HG03175 (cell line): ENCODE measurements at regions not wholly inside any gene's neighbourhood (a gene's known extent, or its start where the extent isn't known, plus 50 kb on each side); places are given as distances from the start of the nearest gene placed in this dataset.
A peak's percentile ranks its signal among the peaks of the same experiment; 100 is the strongest.
"Not testable (repeated sequence)": the region's sequence is repeated elsewhere in the genome, so short reads cannot be mapped to it uniquely, and the experiment has no call there.

Experiments
- ATAC-seq: cut with Tn5 transposase; IDR thresholded peaks from one replicate; pipeline ENCODE4 v1.9.1; 2021; ENCODE audit warnings: mild to moderate bottlenecking, moderate library complexity; ENCODE audit not compliant: unreplicated experiment

DNA sequence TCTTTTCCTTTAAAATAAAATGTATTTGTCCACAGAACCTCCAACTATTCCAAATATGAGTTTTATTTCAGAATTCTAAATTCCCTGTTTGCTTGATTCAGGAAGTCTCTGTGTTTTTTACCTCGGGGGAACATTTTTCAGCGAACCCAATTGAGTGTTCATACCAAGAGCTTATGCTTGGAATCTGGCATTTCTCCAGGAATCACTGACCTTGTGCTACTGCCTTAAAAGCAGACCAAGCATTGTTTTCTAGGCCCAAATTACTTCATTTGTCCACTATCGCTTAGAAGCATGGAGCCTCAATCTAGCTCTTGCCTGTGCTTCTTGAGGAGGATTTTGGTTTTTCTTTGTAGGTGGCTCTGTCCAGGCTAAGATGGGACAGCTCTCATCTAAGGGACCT is 59.4 kb downstream of the EBLN1 start:
- no peak for ATAC-seq

DNA sequence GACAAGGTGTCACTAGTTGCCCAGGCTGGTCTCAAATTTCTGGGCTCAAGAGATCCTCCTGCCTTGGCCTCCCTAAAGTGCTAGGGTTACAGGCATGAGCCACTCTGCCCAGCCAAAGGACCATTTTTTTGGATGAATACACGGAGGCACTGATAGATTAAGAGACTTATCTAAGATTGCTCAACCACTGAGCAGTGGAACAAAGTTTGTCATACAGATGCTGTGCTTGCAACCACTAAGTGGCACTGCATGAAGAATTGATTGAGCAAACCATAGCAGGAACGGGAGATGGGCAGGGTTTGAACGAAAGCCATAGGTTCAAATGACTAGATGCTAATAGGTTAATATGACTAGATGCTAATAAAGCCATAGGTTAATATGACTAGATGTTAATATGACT is 61.1 kb downstream of the EBLN1 start:
- no peak for ATAC-seq

DNA sequence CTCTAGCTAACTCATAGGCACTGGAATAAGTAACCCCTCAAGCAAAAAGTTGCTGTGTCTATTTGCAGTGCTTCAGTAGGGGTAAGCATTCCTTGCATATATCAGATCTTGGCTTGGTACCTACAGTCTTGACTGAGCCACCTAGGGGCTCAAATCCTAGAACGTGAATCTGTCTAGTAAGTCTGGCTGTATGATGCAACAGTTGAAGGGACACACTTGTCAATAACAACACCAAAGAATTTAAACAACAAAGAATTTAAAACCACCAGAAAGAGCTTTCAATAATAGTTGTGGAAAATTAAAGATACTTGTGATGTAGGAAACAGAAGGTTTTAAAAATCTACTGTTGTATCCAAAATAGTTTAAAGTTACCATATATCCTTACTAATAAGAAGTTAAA is 65.4 kb downstream of the EBLN1 start:
- no peak for ATAC-seq

DNA sequence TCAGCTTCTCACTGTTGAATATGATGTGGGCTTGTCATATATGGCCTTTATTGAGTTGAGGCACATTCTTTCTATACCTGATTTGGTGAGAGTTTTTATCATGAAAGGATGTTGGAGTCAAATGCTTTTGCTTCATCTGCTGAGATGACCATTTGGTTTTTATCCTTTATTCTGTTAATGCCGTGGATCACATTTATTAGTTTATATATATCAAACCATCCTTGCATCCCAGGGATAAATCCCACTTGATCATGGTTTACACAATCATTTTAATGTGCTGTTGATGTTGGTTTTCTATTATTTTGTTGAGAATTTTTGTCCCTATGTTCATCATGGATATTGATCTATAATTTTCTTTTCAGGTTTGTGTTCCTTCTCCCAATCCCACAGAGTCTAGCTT is 67.0 kb downstream of the EBLN1 start:
- ATAC-seq: no peak

DNA sequence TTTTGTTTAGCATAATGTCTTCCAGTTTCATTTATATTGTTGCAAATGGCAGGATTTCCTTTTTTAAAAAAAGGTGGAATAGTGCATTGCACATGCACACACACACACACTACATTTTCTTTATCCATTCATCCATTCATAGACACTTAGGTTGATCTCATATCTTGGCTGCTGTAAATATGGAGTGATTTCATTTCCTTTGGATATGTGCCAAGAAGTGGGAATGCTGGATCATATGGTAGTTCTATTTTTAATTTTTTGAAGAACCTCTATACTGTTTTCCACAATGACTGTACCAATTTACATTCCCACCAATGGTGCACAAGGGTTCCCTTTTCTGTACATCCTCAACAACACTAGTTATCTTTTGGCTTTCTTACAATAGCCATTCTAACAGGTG is 68.9 kb downstream of the EBLN1 start:
- ATAC-seq: no peak

DNA sequence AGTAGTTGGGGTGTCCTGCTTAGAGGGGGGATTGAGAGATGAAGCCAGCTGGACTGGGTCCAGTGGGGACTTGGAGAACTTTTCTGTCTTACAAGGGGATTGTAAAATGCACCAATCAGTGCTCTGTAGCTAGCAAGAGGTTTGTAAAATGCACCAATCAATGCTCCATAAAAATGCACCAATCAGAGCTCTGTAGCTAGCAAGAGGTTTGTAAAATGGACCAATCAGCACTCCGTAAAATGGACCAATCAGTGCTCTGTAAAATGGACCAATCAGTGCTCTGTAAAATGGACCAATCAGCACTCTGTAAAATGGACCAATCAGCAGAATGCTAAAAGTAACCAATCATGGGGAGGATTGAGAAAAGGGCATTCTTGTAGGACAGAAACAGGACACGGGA is 71.9 kb downstream of the EBLN1 start:
- ATAC-seq: not testable (repeated sequence)

DNA sequence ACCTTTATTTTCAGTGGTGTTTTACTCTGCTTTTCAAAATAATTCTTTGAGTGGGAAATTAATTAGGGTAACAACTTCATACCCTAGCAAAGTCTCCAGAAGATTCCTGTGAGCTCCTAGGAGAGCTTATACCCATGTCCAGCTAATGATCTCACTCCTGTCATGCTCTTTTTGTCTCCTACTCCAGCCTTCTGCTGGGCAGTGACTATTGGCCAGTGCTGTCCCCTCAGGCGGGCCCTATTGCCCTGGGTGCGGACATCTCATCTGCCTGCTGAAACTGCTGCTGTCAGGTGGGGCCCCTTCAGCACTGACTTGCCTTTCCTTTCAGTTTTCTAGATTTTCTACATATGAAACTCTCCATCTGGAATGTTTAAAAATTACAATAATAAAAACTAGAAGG is 80.3 kb downstream of the EBLN1 start:
- ATAC-seq: no peak

DNA sequence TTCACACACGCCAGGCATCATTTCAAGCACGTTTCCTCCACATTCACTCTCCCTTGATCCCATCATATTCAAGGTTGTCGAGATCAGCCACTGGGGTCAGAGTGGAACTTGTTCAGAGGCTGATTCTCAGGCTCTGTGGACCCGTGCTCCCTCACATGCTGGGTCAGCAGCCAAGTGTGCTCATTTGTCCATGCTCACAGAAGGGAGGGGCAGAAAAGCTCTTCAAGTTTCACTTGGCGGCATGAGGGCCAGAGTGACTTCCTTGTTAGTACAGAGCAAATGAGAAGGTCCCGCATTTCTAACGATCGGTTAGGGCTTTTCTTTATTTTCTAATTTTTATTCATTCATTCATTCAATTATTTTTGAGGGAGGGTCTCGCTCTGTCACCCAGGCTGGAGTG is 82.2 kb downstream of the EBLN1 start:
- no peak for ATAC-seq

DNA sequence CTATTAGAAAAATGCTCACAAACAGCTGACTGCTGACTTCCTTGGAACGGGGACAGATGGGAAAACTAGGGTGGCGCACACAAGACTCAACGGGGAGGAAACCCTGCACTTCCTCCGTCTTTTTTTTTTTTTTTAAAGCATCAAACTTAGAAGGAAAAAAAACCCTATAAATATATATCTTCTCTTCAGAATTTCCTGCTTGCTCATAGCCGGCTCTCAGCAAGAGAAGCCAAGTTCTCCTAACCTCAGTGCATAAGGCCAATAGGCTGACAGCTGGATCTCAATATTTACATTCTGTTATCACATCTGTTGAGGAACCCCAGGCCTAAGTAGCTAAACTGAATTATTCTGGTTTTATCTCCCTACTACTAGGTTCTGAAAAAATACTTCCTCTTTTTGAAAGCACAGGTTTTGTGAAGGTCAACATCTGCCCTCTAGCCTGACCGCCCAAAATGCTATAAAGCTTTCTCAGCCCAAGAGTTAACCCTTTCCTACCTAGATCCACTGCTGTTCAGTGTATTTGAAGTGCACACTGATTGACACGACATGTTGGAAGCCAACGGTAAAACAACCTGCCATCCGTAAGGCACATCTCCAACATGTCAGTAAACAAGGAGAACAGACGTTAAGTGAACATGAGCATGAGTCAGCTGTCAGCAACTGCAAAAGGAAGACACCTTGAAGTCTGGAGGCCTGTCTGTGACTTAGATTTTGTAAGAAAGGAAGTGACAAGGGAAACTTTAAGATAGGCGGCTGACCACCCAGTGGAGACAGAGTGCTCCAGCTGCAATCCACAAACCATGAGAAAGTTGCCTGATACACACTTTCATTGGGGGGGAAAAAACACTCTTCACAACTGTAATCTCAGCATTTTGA is 83.8 kb downstream of the EBLN1 start:
- peak; percentile 83 for ATAC-seq

DNA sequence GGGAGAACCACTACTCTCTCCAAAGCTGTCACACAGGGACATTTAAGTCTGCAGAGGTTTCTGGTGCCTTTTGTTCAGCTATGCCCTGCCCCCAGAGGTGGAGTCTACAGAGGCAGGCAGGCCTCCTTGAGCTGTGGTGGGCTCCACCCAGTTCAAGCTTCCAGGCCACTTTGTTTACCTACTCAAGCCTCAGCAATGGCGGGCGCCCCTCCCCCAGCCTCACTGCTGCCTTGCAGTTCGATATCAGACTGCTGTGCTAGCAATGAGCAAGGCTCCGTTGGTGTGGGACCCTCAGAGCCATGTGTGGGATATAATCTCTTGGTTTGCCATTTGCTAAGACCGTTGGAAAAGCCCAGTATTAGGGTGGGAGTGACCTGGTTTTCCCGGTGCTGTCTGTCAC is 87.0 kb downstream of the EBLN1 start:
- not testable (repeated sequence) for ATAC-seq

DNA sequence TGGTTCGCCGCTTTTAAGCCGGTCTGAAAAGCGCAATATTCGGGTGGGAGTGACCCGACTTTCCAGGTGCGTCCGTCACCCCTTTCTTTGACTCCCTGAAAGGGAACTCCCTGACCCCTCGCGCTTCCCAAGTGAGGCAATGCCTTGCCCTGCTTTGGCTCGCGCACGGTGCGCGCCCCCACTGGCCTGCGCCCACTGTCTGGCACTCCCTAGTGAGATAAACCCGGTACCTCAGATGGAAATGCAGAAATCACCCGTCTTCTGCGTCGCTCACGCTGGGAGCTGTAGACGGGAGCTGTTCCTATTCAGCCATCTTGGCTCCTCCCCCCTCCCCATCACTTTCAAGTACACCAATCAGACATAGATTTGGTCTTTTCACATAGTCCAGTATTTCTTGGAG is 88.2 kb downstream of the EBLN1 start:
- ATAC-seq: not testable (repeated sequence)

DNA sequence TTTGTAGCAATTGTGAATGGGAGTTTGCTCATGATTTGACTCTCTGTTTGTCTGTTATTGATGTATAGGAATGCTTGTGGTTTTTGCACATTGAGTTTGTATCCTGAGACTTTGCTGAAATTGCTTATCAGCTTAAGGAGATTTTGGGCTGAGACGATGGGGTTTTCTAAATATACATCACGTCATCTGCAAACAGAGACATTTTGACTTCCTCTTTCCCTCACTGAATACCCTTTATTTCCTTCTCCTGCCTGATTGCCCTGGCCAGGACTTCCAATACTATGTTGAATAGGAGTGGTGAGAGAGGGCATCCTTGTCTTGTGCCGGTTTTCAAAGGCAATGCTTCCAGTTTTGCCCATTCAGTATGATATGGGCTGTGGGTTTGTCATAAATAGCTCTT is 96.6 kb downstream of the EBLN1 start:
- ATAC-seq: not testable (repeated sequence)

DNA sequence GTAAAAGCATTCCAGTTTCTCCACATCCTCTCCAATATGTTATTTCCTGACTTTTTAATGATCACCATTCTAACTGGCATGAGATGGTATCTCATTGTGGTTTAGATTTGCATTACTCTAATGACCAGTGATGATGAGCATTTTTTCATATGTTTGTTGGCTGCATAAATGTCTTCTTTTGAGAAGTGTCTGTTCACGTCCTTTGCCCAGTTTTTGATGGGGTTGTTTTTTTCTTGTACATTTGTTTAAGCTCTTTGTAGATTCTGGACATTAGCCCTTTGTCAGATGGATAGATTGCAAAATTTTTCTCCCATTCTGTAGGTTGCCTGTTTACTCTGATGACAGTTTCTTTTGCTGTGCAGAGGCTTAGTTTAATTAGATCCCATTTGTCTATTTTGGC is 97.7 kb downstream of the EBLN1 start:
- not testable (repeated sequence) for ATAC-seq

DNA sequence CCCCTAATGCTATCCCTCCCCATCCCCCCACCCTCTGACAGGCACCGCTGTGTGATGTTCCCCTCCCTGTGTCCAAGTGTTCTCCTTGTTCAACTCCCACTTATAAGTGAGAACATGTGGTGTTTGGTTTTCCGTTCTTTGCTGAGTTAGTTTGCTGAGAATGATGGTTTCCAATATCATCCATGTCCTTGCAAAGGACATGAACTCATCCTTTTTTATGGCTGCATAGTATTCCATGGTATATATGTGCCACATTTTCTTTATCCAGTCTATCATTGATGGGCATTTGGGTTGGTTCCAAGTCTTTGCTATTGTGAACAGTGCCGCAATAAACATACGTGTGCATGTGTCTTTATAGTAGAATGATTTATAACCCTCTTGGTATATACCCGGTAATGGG is 98.2 kb downstream of the EBLN1 start:
- ATAC-seq: not testable (repeated sequence)

DNA sequence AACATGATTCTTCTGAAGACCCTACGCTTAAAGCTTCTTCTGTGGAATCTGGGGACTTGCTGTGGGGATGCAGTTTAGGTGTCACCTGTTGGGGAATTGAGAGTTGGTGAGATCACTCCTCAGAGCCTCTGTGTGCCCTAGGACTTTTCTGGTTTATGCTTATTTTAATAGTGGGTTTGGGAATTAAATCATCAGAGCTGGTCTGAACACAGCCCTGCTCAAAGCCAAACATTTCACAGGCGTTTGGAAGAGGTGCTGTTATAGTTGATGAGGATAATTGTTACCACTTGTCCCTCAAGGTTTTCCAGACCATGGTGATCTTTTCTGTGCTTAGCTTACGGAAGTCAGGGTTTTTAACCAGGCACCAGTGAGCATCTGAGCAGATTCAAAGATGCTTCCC is 106.1 kb downstream of the EBLN1 start:
- no peak for ATAC-seq

DNA sequence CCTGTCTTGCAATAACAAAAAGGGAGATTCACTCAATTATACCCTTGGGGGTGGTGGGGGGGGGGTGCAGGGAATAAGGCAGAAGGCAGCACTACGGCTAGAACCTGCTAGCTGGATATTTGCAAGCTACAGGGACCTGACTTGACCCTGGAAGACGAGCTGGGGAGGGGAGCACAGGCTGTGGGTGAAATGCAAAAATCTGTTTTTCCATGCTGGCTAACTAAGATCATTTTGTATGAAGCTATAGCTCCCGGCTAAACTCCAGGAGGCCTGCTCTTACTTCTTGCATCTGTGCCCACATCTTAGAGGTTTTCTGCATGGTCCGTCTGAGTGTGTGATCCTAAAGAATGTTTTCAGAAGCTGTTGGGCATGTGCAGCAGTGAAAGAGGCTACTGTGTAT is 106.6 kb downstream of the EBLN1 start:
- ATAC-seq: no peak

DNA sequence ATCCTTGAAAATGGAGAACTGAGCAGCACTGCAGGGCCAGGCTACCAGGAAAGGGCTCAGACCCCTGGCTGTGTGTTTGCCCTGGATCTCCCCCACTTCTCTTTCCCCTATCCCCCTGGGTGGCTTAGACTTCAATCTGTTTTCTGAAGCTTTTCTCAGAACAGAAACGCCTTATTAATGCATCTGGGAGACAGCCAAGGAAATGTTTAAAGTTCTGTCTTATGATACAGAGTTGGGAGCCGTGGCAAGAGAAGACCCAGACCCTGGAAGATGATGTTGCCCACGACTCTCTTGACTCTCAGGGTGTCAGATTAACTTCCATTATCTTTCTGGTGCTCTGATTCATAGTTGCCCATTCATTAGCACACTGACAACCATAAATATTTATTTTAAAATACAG is 107.1 kb downstream of the EBLN1 start:
- no peak for ATAC-seq

DNA sequence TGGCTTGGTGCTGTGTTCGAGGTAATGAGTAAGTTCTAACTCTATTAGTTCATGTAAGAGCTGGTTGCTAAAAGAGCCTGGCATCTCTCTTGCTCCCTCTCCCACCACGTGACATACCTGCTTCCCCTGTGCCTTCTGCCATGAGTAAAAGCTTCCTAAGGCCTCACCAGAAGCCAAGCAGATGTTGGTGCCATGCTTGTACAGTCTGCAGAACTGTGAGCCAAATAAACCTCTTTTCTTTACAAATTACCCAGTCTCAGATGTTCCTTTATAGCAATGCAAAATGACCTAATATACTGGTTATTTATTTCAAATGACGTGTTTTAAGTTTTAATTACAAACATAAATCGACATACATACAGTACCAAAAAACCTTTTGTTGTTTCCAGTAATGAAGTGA is 101.7 kb upstream of the DNAJC1 start:
- no peak for ATAC-seq

DNA sequence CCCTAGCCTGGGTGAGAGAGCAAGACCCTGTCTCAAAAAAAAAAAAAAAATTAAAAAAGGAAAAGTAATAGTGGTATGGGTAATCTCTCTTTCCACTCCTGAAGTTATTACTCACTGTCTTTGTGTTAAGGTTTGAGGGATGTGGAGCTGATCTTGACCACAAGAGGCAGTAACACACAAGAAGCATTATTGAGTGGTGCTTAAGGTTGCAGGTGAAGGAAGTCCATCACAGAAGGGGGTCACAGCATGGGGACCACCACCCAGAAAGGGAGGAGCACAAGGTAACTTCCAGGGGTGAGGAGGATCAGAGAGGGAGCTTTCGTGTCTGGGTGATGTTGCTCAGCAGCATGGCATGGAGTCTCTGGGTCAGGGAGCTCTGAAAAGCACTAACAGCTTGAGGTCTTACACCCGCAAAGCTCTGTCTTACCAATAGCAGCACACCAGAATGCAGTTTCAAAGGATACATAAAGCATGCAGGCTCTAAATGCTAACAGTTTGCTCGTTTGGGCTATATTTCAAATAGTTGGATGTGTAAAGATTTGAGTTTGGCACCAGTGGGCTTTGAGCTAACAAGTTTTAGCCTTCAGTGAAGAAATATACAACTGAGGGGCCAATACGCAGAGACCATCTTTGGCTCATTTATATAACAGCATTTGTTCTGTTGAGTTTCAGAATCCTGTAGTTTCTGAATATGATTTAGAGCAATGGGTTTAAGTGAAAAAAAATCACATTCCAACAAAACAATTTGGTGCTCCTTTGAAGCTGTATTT is 100.4 kb upstream of the DNAJC1 start:
- no peak for ATAC-seq

DNA sequence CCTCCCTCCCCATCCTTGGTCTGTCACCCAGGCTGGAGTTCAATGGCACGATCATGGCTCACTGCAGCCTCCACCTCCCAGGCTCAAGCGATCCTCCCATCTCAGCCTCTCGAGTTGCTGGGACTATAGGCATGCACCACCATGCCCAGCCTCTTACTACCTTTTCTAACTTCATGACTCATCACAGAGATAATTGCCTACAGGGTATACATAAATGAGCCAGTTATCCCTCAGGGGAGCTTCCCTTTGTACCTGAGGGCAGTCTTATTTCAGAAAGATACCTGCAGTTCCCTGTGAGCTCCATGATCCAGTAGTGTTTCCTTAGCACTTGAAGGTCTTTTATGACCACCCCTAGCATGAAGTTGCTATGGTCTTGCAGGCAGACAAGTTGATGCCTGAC is 94.2 kb upstream of the DNAJC1 start:
- no peak for ATAC-seq

DNA sequence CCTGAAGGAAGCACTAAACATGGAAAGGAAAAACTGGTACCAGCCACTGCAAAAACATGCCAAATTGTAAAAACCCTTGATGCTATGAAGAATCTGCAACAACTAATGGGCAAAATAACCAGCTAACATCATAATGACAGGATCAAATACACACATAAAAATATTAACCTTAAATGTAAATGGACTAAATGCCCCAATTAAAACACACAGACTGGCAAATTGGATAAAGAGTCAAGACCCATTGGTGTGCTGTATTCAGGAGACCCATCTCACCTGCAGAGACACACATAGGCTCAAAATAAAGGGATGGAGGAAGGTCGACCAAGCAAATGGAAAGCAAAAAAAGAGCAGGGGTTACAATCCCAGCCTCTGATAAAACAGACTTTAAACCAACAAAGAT is 87.7 kb upstream of the DNAJC1 start:
- not testable (repeated sequence) for ATAC-seq

DNA sequence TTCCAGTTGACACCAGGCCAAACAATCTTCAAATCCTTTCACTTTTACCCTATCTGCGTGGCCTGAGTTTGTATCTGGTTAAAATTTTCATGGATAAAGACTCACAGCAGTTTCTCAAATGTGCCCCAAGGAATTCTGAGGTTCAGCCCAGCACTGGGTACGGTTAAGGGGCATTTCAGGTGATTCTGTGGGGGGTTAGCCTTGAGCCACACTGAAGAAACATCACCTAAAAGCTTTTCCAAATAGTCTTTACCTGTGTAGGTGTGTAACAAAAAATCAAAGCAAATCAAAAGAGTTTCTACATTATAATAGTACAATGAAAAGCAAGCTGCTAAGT is 83.8 kb upstream of the DNAJC1 start:
- no peak for ATAC-seq
